K562 (cell line): ENCODE measurements at regions not wholly inside any gene's neighbourhood (a gene's known extent, or its start where the extent isn't known, plus 50 kb on each side); places are given as distances from the start of the nearest gene placed in this dataset.

ENCODE experiments used
- ATAC-seq: fragments of 200-7000 bp; cut with Tn5 transposase; 3 replicates; pipeline ENCODE4 v1.9.1; 2020; ENCODE audit warnings: moderate library complexity
- BruUV-seq: library from RNA; stranded (reverse); fragments of 400-500 nt; replicated peaks from 2 replicates; lab custom pipeline; 2021; lab: Mats Ljungman, UMichigan
- CTCF ChIA-PET: fragments of 300-600 bp; formaldehyde crosslinking; extraction: SDS; loops from one replicate; lab custom pipeline; 2021; ENCODE audit warnings: low intra/inter-chr PET ratio; lab: Yijun Ruan, JAX
- POLR2A ChIA-PET: fragments of 300-600, 350-650 bp; sonication (Branson Sonifier 250); formaldehyde crosslinking; extraction: SDS; loops from one replicate; lab custom pipeline; 2021; ENCODE audit warnings: antibody characterized with exemption, inconsistent platforms; lab: Yijun Ruan, JAX
- DNase-seq, 4 experiments: peaks; one replicate each; pipeline versions ENCODE4 v3.0.0 to v3.0.0-alpha.2; 2011 to 2018; ENCODE audit warnings: low spot score in 3 of 4, mixed read lengths in 3 of 4; ENCODE audit errors: extremely low read depth in 1 of 4
- FAIRE-seq: peaks from 2 replicates; lab custom pipeline; 2011; peaks lifted over from hg19 to GRCh38; lab: Jason Lieb, UNC
- H2AFZ ChIP-seq: 2 replicates; pipeline ENCODE4 v1.6.0; 2011; ENCODE audit warnings: low read depth, low read length, control low read depth, inconsistent platforms
- H3K27ac ChIP-seq: fragments of 200-600 bp; 3 replicates; pipeline ENCODE4 v1.8.0; 2011; ENCODE audit warnings: low read depth, mild to moderate bottlenecking, control low read depth, inconsistent platforms, low read length, moderate library complexity, mixed read lengths; ENCODE audit errors: extremely low read depth
- H3K27me3 ChIP-seq, 2 experiments: fragments of 300-600 bp in 1 of 2; 2 replicates in 1 of 2; 3 replicates in 1 of 2; pipeline versions ENCODE4 v1.6.0 to v1.8.0; 2011; ENCODE audit warnings: inconsistent platforms in 2 of 2, low read length in 2 of 2, mild to moderate bottlenecking in 1 of 2, mixed read lengths in 1 of 2, moderate library complexity in 1 of 2; ENCODE audit not compliant: control insufficient read depth in 2 of 2, insufficient read depth in 2 of 2
- H3K36me3 ChIP-seq: fragments of 300-600 bp; 3 replicates; pipeline ENCODE4 v1.8.0; 2011; ENCODE audit warnings: mild to moderate bottlenecking, low read length, inconsistent platforms; ENCODE audit not compliant: control insufficient read depth, insufficient read depth
- H3K4me1 ChIP-seq, 2 experiments: fragments of 200-600 bp in 1 of 2; replicated peaks in 1 of 2; 2 replicates in 1 of 2; 3 replicates in 1 of 2; pipeline versions ENCODE4 v1.5.1 to v1.8.0; 2011; ENCODE audit warnings: inconsistent platforms in 2 of 2, low read length in 2 of 2, mild to moderate bottlenecking in 1 of 2, mixed read lengths in 1 of 2, moderate library complexity in 1 of 2; ENCODE audit not compliant: control insufficient read depth in 2 of 2, insufficient read depth in 2 of 2
- H3K4me2 ChIP-seq: 2 replicates; pipeline ENCODE4 v1.6.1; 2011; ENCODE audit warnings: low read length, control low read depth, inconsistent platforms, mixed read lengths; ENCODE audit not compliant: insufficient read depth
- H3K4me3 ChIP-seq: fragments of 200-600 bp; sonication (generic), shearing (Covaris generic); 2 replicates; pipeline ENCODE4 v1.5.1; 2016; ENCODE audit warnings: control low read depth, inconsistent platforms
- H3K79me2 ChIP-seq: fragments of 200-600 bp; 3 replicates; pipeline ENCODE4 v1.8.0; 2011; ENCODE audit warnings: low read length, inconsistent platforms; ENCODE audit not compliant: control insufficient read depth, insufficient read depth
- H3K9ac ChIP-seq, 2 experiments: 2 replicates each; pipeline versions ENCODE4 v1.6.0 to v1.6.1; 2011; ENCODE audit warnings: low read depth in 2 of 2, low read length in 2 of 2, control low read depth in 1 of 2, inconsistent platforms in 1 of 2, mild to moderate bottlenecking in 1 of 2, mixed read lengths in 1 of 2; ENCODE audit not compliant: insufficient read depth in 1 of 2
- H3K9me1 ChIP-seq: one replicate; pipeline ENCODE4 v1.6.0; 2011; ENCODE audit warnings: inconsistent platforms, mild to moderate bottlenecking, low read length, moderate library complexity; ENCODE audit not compliant: control insufficient read depth, insufficient read depth
- H3K9me3 ChIP-seq: replicated peaks from 2 replicates; pipeline ENCODE4 v1.5.1; 2011; ENCODE audit warnings: low read depth, low read length, inconsistent platforms; ENCODE audit not compliant: control insufficient read depth, insufficient read depth
- H4K20me1 ChIP-seq: replicated peaks from 2 replicates; pipeline ENCODE4 v1.6.1; 2011; ENCODE audit warnings: low read length, inconsistent platforms, mixed read lengths; ENCODE audit not compliant: control insufficient read depth, insufficient read depth
- ERF ChIP-seq: fragments of 450-650 bp; formaldehyde crosslinking; IDR thresholded peaks from 2 replicates; pipeline ENCODE4 v1.4.0; 2020; ENCODE audit warnings: mild to moderate bottlenecking, mixed read lengths
- HDAC2 ChIP-seq: fragments of 450-650 bp; IDR thresholded peaks from 2 replicates; pipeline ENCODE4 v1.6.1; 2016; ENCODE audit warnings: mild to moderate bottlenecking
- MTA1 ChIP-seq: fragments of 450-650 bp; IDR thresholded peaks from 2 replicates; pipeline ENCODE4 v1.6.1; 2017; ENCODE audit warnings: borderline replicate concordance
- POLR2A ChIP-seq: fragments of 450-650 bp; conservative IDR thresholded peaks from 2 replicates; pipeline ENCODE4 v1.6.1; 2016
- PRDM10 ChIP-seq: fragments of 450-650 bp; IDR thresholded peaks from 2 replicates; pipeline ENCODE4 v1.6.1; 2018; ENCODE audit not compliant: partially characterized antibody
- SRF ChIP-seq, 2 experiments: fragments of 250-450, 450-650 bp in 1 of 2; sonication (Bioruptor Pico) in 1 of 2; sonication (generic) in 1 of 2; formaldehyde crosslinking; IDR thresholded peaks; 2 replicates each; pipeline versions ENCODE4 v1.5.0 to v1.5.1; 2020 to 2022; ENCODE audit warnings: mild to moderate bottlenecking in 1 of 2, missing genetic modification reagents in 1 of 2
- TCF15 ChIP-seq: fragments of 250-450 bp; sonication (Bioruptor Pico); IDR thresholded peaks from 2 replicates; pipeline ENCODE4 v1.8.0; 2022; ENCODE audit warnings: moderate library complexity, mild to moderate bottlenecking, inconsistent platforms
- ZBED1 ChIP-seq: IDR thresholded peaks from 2 replicates; pipeline ENCODE4 v1.6.1; 2014
- ZC3H4 ChIP-seq: sonication (generic); formaldehyde crosslinking; IDR thresholded peaks from 2 replicates; pipeline ENCODE4 v1.9.0; 2021; ENCODE audit warnings: missing genetic modification reagents, borderline replicate concordance
- ZNF57 ChIP-seq: fragments of 450-650 bp; formaldehyde crosslinking; IDR thresholded peaks from 2 replicates; pipeline ENCODE4 v1.4.0; 2020; ENCODE audit warnings: mild to moderate bottlenecking, moderate library complexity
- ZNF717 ChIP-seq: fragments of 250-450 bp; sonication (Bioruptor Pico); IDR thresholded peaks from 2 replicates; pipeline ENCODE4 v1.5.0; 2021
- WGBS: fragments of 100-300 bp; shearing (Covaris generic); methylation state at CpG from one replicate; pipeline ENCODE4 v1.1.6; 2016; ENCODE audit warnings: low coverage, mixed read lengths; ENCODE audit not compliant: insufficient coverage; ENCODE audit errors: missing lambda C conversion rate; 5-methylcytosine and 5-hydroxymethylcytosine counted together
- in situ Hi-C: fragments of 300-500 bp; cut with MboI; formaldehyde crosslinking; loops from 4 replicates; pipeline ENCODE4 v1.15.0; 2018; ENCODE audit warnings: inconsistent platforms, mixed read lengths
- intact Hi-C: fragments of 100-400 bp; cut with micrococcal nuclease; formaldehyde crosslinking; loops from 2 replicates; pipeline ENCODE4 v1.14.2; 2022

- no peak for TF ChIP-seq PRDM10
Observed at GRCh38 chr13:72144636-72145035, 277.6 kb upstream of the DACH1 start (continued).

- Histone ChIP-seq H3K9me1 (no peaks in the 10 kb centered on the region), H3K36me3 (no peaks in the 10 kb centered on the region), H2AFZ (no peak overlapping the region), H3K4me1 (no peaks in the 10 kb centered on the region), H4K20me1 (no peaks in the 10 kb centered on the region), H3K4me2 (no peak overlapping the region), H3K79me2 (no peaks in the 10 kb centered on the region), H3K27me3 (no peaks in the 10 kb centered on the region), H3K9me3 (no peaks in the 10 kb centered on the region), H3K4me3 (no peak overlapping the region), H3K9ac (no peak overlapping the region), H3K27ac (no peak overlapping the region)
- ChIA-PET POLR2A (no interaction called here), CTCF (no interaction called here)
- ATAC-seq (no peak), FAIRE-seq (no peak), DNase-seq (no peak)
- TF ChIP-seq ZNF717 (CRISPR knock-in tag) (no peak), ZNF57 (no peak), SRF (CRISPR knock-in tag; IDR thresholded peaks at IDR 0.05) (no peak), MTA1 (no peak), POLR2A (no peak), ZBED1 (no peak), ZC3H4 (CRISPR knock-in tag) (no peak), ERF (CRISPR knock-in tag) (no peak), HDAC2 (no peak), TCF15 (no peak)
- in situ Hi-C loops (no loop called here), intact Hi-C loops (no loop called here)
- no TSS peak for BruUV-seq
- WGBS = 0% methylated on average over 2 of the region's 3 CpGs
Observed at GRCh38 chr13:72141855-72142519, 275.0 kb upstream of the DACH1 start.
